DMS153 treated with DMSO at 0.1 percent for 48 hours (cell line): ENCODE measurements at regions not wholly inside any gene's neighbourhood (a gene's known extent, or its start where the extent isn't known, plus 50 kb on each side); places are given as distances from the start of the nearest gene placed in this dataset.
"Not testable (repeated sequence)": the region's sequence is repeated elsewhere in the genome, so short reads cannot be mapped to it uniquely, and the experiment has no call there.

ENCODE experiments used
- DNase-seq: peaks from one replicate; lab custom pipeline; 2025; ENCODE audit not compliant: unreplicated experiment; lab: John Stamatoyannopoulos, UW

GRCh38 chr6:115467726-115468125 is 593.0 kb downstream of the FRK start:
- DNase-seq: no peak

- DNase-seq: no peak
These were observed 599.8 kb downstream of the FRK start for GRCh38 chr6:115460913-115461312.

GRCh38 chr6:115456848-115457247 is 603.8 kb downstream of the FRK start:
- DNase-seq: no peak

GRCh38 chr6:115443825-115444478 is 616.7 kb downstream of the FRK start:
- no peak for DNase-seq

- no peak for DNase-seq
These were observed 618.4 kb downstream of the FRK start for GRCh38 chr6:115442323-115442722.

GRCh38 chr6:115441651-115442050 is 619.0 kb downstream of the FRK start:
- DNase-seq: no peak

GRCh38 chr6:115415378-115415777 is 645.3 kb downstream of the FRK start:
- DNase-seq: no peak

GRCh38 chr6:115414916-115415315 is 645.8 kb downstream of the FRK start:
- not testable (repeated sequence) for DNase-seq

GRCh38 chr6:115411756-115412155 is 648.9 kb downstream of the FRK start:
- no peak for DNase-seq

- no peak for DNase-seq
These were observed 656.2 kb downstream of the FRK start for GRCh38 chr6:115404446-115404845.

- DNase-seq: no peak
These were observed 662.1 kb downstream of the FRK start for GRCh38 chr6:115398607-115399006.

- DNase-seq: no peak
These were observed 664.4 kb downstream of the FRK start for GRCh38 chr6:115396112-115396906.

- DNase-seq: no peak
These were observed 666.9 kb downstream of the FRK start for GRCh38 chr6:115393821-115394220.

- no peak for DNase-seq
These were observed 690.5 kb downstream of the FRK start for GRCh38 chr6:115370202-115370601.

- DNase-seq: no peak
These were observed 694.9 kb downstream of the FRK start for GRCh38 chr6:115365783-115366182.

GRCh38 chr6:115363379-115363778 is 697.3 kb downstream of the FRK start:
- DNase-seq: no peak

- no peak for DNase-seq
These were observed 698.5 kb downstream of the FRK start for GRCh38 chr6:115362234-115362633.

GRCh38 chr6:115360602-115361325 is 699.9 kb downstream of the FRK start:
- DNase-seq: peak; percentile 40

GRCh38 chr6:115358616-115359015 is 702.1 kb downstream of the FRK start:
- peak; percentile 29 for DNase-seq

- no peak for DNase-seq
These were observed 704.3 kb downstream of the FRK start for GRCh38 chr6:115356371-115356770.

GRCh38 chr6:115323001-115323400 is 737.7 kb downstream of the FRK start:
- no peak for DNase-seq

- no peak for DNase-seq
These were observed 740.9 kb downstream of the FRK start for GRCh38 chr6:115319823-115320222.
